OCI-LY7 (cell line): ENCODE measurements at regions not wholly inside any gene's neighbourhood (a gene's known extent, or its start where the extent isn't known, plus 50 kb on each side); places are given as distances from the start of the nearest gene placed in this dataset.

Experiments used
- BruUV-seq: library from RNA; stranded (reverse); fragments of 400-500 nt; replicated peaks from 2 replicates; lab custom pipeline; 2021; lab: Mats Ljungman, UMichigan
- CTCF ChIA-PET: fragments of 300-600 bp; sonication (Branson Sonifier 250); formaldehyde crosslinking; loops from one replicate; lab custom pipeline; 2022; ENCODE audit warnings: antibody characterized with exemption; ENCODE audit not compliant: unreplicated experiment; lab: Charles Lee
- POLR2A ChIA-PET: fragments of 300-600 bp; sonication (Branson Sonifier 250); formaldehyde crosslinking; loops from one replicate; lab custom pipeline; 2022; ENCODE audit warnings: antibody characterized with exemption; lab: Charles Lee
- DNase-seq: peaks from one replicate; pipeline ENCODE4 v3.0.0-alpha.2; 2015; ENCODE audit warnings: low spot score
- H2AFZ ChIP-seq: fragments of 200-600 bp; sonication (generic), shearing (Covaris generic); 2 replicates; pipeline ENCODE4 v1.6.1; 2014; ENCODE audit warnings: mild to moderate bottlenecking, antibody characterized with exemption, low read length, moderate library complexity
- H3K27ac ChIP-seq: fragments of 200-600 bp; sonication (generic); 2 replicates; pipeline ENCODE4 v1.5.1; 2014; ENCODE audit warnings: mixed run types, low read depth, mild to moderate bottlenecking, moderate library complexity, low read length, inconsistent platforms; ENCODE audit not compliant: poor library complexity, severe bottlenecking
- H3K36me3 ChIP-seq: fragments of 200-600 bp; sonication (generic); 2 replicates; pipeline ENCODE4 v1.6.1; 2014; ENCODE audit warnings: mild to moderate bottlenecking, antibody characterized with exemption, low read length, moderate library complexity, mixed read lengths; ENCODE audit not compliant: insufficient read depth
- H3K4me1 ChIP-seq: fragments of 200-600 bp; sonication (generic); 2 replicates; pipeline ENCODE4 v1.5.1; 2014; ENCODE audit warnings: mild to moderate bottlenecking, low read length; ENCODE audit not compliant: insufficient read depth, poor library complexity, severe bottlenecking
- H3K4me2 ChIP-seq: fragments of 200-600 bp; sonication (generic); 2 replicates; pipeline ENCODE4 v1.6.1; 2014; ENCODE audit warnings: mild to moderate bottlenecking, low read length
- H3K4me3 ChIP-seq: fragments of 200-600 bp; sonication (generic); 2 replicates; pipeline ENCODE4 v1.5.1; 2014; ENCODE audit warnings: mild to moderate bottlenecking, low read depth, low read length; ENCODE audit not compliant: poor library complexity, severe bottlenecking
- H3K79me2 ChIP-seq: fragments of 200-600 bp; sonication (generic); 2 replicates; pipeline ENCODE4 v1.6.1; 2016; ENCODE audit warnings: low read depth, mild to moderate bottlenecking, low read length, moderate library complexity, mixed read lengths; ENCODE audit not compliant: insufficient read depth
- H3K9me2 ChIP-seq: fragments of 200-600 bp; sonication (generic); 2 replicates; pipeline ENCODE4 v1.6.1; 2016; ENCODE audit warnings: mild to moderate bottlenecking, low read length, mixed read lengths; ENCODE audit not compliant: insufficient read depth
- H3K9me3 ChIP-seq: fragments of 200-600 bp; sonication (generic); 2 replicates; pipeline ENCODE4 v1.6.1; 2014; ENCODE audit warnings: mild to moderate bottlenecking, mixed run types, low read length, mixed read lengths
- H4K20me1 ChIP-seq: fragments of 200-600 bp; sonication (generic); 2 replicates; pipeline ENCODE4 v1.6.1; 2014; ENCODE audit warnings: mild to moderate bottlenecking, antibody characterized with exemption, low read length, moderate library complexity, mixed read lengths; ENCODE audit not compliant: insufficient read depth
- CTCF ChIP-seq: fragments of 200-600 bp; sonication (generic); conservative IDR thresholded peaks from 2 replicates; pipeline ENCODE4 v1.5.1; 2014; ENCODE audit warnings: mild to moderate bottlenecking, antibody characterized with exemption, low read length, moderate library complexity, mixed read lengths
- EZH2phosphoT487 ChIP-seq: fragments of 200-600 bp; sonication (generic); IDR thresholded peaks from 2 replicates; pipeline ENCODE4 v1.6.1; 2018; ENCODE audit warnings: low read depth, borderline replicate concordance, mild to moderate bottlenecking, mixed run types, antibody characterized with exemption, low read length, moderate library complexity, mixed read lengths
- intact Hi-C: fragments of 100-400 bp; cut with micrococcal nuclease; formaldehyde crosslinking; loops from one replicate; pipeline ENCODE4 v1.10.0; 2022; ENCODE audit not compliant: unreplicated experiment

GRCh38 chr4:3643518-3644433 lies 111.6 kb upstream of the LRPAP1 start:
- intact Hi-C loops = no loop called here
- Histone ChIP-seq H3K4me2 (no peak overlapping the region), H3K9me3 (no peaks in the 10 kb centered on the region), H3K27ac (no peak overlapping the region), H3K79me2 (no peaks in the 10 kb centered on the region), H2AFZ (no peak overlapping the region), H3K4me1 (no peaks in the 10 kb centered on the region), H4K20me1 (no peaks in the 10 kb centered on the region), H3K4me3 (no peak overlapping the region), H3K36me3 (no peaks in the 10 kb centered on the region), H3K9me2 (no peaks in the 10 kb centered on the region)
- no peak for DNase-seq
- CTCF ChIA-PET = no interaction called here
- POLR2A ChIA-PET = interaction anchor here (0.7 kb wide), 1 partner anchor 88 kb away, joined by 3 read pairs; no protein-coding TSS in a partner anchor
- TF ChIP-seq CTCF = no peak
- BruUV-seq = no TSS peak

GRCh38 chr4:3642806-3643517 lies 110.7 kb upstream of the LRPAP1 start:
- H3K4me3 ChIP-seq = no peak overlapping the region
- POLR2A ChIA-PET = no interaction called here
- no peaks in the 10 kb centered on the region for H3K4me1 ChIP-seq
- H3K27ac ChIP-seq = no peak overlapping the region
- no peak overlapping the region for H3K4me2 ChIP-seq
- no peaks in the 10 kb centered on the region for H3K9me3 ChIP-seq
- H3K36me3 ChIP-seq = no peaks in the 10 kb centered on the region
- intact Hi-C loops = no loop called here
- BruUV-seq = no TSS peak
- no peaks in the 10 kb centered on the region for H3K9me2 ChIP-seq
- no peaks in the 10 kb centered on the region for H4K20me1 ChIP-seq
- TF ChIP-seq EZH2phosphoT487 = no peak
- TF ChIP-seq CTCF = no peak
- no peaks in the 10 kb centered on the region for H3K79me2 ChIP-seq
- CTCF ChIA-PET = no interaction called here
- no peak for DNase-seq
- no peak overlapping the region for H2AFZ ChIP-seq
